Nephron (organoid): ENCODE measurements at regions not wholly inside any gene's neighbourhood (a gene's known extent, or its start where the extent isn't known, plus 50 kb on each side); places are given as distances from the start of the nearest gene placed in this dataset.

Experiments used
- H3K27ac Mint-ChIP-seq, 3 experiments: 2 replicates each; pipeline ENCODE4 v1.8.0; 2020; ENCODE audit warnings: mixed read lengths in 3 of 3, mild to moderate bottlenecking in 2 of 3, moderate library complexity in 1 of 3
- H3K27me3 Mint-ChIP-seq: 2 replicates; pipeline ENCODE4 v1.8.0; 2021; ENCODE audit warnings: low read depth, mild to moderate bottlenecking, moderate library complexity, mixed read lengths
- H3K36me3 Mint-ChIP-seq: 2 replicates; pipeline ENCODE4 v1.8.0; 2020; ENCODE audit warnings: low read depth, mixed read lengths
- H3K4me1 Mint-ChIP-seq: 2 replicates; pipeline ENCODE4 v1.8.0; 2020; ENCODE audit warnings: mixed read lengths
- H3K4me3 Mint-ChIP-seq, 3 experiments: 2 replicates each; pipeline ENCODE4 v1.8.0; 2020; ENCODE audit warnings: mild to moderate bottlenecking in 3 of 3, mixed read lengths in 3 of 3, moderate library complexity in 2 of 3
- H3K9me3 Mint-ChIP-seq: 2 replicates; pipeline ENCODE4 v1.8.0; 2020; ENCODE audit warnings: mixed read lengths
- TF ChIP-seq, protein P1 (sequence below), 3 experiments: fragments of 200-600 bp; sonication (generic); IDR thresholded peaks; one replicate each; pipeline ENCODE4 v1.5.0; 2021; ENCODE audit warnings: antibody characterized with exemption in 3 of 3; ENCODE audit not compliant: unreplicated experiment in 3 of 3

DNA sequence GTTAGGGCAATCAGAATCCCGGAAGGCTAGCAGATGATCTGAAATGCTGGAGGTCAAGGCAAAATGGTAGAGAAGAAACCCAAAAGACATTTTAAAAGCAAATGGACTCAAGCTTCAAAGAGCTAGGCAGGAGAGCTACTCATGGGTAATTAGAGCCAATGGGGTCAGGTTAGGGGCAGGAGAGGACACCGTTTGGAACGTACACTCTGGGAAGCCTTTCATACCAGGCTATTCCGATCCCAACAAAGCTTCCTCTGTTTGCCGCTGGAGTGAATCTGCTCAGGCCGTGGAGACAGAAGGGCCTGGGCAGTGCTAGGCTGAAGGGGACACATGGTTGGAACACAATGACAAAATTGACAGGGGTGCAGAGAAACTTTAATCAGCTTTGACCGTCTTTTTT lies 346.6 kb downstream of the RPS6KC1 start:
- no peak overlapping the region for H3K27ac Mint-ChIP-seq
- H3K9me3 Mint-ChIP-seq, result peaks cover 2% of the 10 kb centered on the region
- peaks cover 18% of the 10 kb centered on the region for H3K4me1 Mint-ChIP-seq
- H3K36me3 Mint-ChIP-seq, result no peaks in the 10 kb centered on the region
- no peaks in the 10 kb centered on the region for H3K27me3 Mint-ChIP-seq
- TF ChIP-seq, protein P1, sequence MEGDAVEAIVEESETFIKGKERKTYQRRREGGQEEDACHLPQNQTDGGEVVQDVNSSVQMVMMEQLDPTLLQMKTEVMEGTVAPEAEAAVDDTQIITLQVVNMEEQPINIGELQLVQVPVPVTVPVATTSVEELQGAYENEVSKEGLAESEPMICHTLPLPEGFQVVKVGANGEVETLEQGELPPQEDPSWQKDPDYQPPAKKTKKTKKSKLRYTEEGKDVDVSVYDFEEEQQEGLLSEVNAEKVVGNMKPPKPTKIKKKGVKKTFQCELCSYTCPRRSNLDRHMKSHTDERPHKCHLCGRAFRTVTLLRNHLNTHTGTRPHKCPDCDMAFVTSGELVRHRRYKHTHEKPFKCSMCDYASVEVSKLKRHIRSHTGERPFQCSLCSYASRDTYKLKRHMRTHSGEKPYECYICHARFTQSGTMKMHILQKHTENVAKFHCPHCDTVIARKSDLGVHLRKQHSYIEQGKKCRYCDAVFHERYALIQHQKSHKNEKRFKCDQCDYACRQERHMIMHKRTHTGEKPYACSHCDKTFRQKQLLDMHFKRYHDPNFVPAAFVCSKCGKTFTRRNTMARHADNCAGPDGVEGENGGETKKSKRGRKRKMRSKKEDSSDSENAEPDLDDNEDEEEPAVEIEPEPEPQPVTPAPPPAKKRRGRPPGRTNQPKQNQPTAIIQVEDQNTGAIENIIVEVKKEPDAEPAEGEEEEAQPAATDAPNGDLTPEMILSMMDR (IDR thresholded peaks at IDR 0.05; ENCODE audit: unreplicated experiment in 3 of 3), result no peak
- H3K4me3 Mint-ChIP-seq, result no peak overlapping the region

DNA sequence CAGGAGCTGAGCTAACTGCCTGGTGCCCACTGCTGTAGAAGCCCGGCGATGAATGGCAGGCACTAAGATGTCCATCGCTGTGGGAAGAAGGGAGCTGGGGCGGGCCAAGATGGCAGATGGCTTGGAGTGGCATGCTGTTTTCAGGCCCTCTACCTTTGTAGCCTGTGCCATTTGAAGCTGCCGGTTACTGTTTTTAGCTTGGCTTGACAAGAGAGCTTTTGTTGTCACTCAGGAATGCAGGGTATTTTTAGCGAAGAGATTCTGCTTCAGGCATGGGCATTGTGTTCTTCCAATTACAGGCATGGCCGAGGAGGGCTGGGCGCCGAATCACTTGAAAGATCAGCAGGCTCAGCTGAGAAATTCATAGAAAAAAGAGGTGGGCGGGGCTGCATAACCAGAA lies 348.7 kb downstream of the RPS6KC1 start:
- Mint-ChIP-seq H3K9me3 (peaks cover 2% of the 10 kb centered on the region), H3K36me3 (no peaks in the 10 kb centered on the region), H3K4me1 (peaks cover 12% of the 10 kb centered on the region), H3K4me3 (peak overlapping the region in 1 of 3 experiments; percentile 42), H3K27ac (peak overlapping the region in 1 of 3 experiments; percentile 68), H3K27me3 (no peaks in the 10 kb centered on the region)
- TF ChIP-seq, protein P1 (IDR thresholded peaks at IDR 0.05; ENCODE audit: unreplicated experiment in 3 of 3), result no peak

DNA sequence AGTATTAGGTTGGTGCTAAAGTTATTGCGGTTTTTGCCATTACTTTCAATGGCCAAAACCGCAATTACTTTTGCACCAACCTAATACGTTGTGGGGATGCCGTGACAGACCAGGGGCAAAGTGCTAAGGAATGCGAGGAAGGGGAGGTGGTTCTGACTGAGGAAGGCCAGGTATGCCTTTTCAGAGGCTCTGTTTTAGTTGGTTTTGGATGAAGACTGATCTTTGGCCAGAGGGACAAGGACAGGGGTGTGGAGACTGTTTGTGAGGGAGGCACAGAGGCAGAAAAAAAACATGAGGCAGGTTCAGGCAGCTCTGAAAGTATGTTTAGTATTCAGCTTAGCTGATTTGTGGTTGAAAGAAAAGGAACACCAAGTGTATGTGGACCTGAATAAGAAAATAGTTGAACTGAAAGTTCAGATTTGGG lies 358.2 kb downstream of the RPS6KC1 start:
- Mint-ChIP-seq H3K4me1 (no peaks in the 10 kb centered on the region), H3K36me3 (no peaks in the 10 kb centered on the region)

DNA sequence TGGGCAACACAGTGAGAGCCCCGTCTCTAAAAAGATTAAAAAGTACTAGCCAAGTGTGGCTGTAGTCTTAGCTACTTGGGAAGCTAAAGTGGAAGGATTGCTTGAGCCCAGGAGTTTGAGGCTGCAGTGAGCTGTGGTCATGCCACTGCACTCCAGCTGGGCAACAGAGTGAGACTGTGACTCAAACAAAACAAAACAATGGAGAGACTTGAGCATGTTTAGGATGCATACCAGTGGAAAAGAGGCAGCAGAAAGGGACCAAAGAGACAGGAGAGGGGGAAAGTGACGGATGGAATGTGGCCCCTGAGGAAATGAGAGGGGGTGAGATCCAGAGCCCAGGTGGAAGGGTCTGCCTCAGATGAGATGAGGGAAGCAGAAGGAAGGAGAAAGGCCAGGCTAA lies 358.9 kb downstream of the RPS6KC1 start:
- no peak overlapping the region for H3K27ac Mint-ChIP-seq
- H3K36me3 Mint-ChIP-seq, result no peaks in the 10 kb centered on the region
- no peak overlapping the region for H3K4me3 Mint-ChIP-seq
- H3K4me1 Mint-ChIP-seq, result no peaks in the 10 kb centered on the region
- H3K9me3 Mint-ChIP-seq, result peaks cover 10% of the 10 kb centered on the region
- H3K27me3 Mint-ChIP-seq, result peaks cover 9% of the 10 kb centered on the region
- TF ChIP-seq, protein P1 (IDR thresholded peaks at IDR 0.05; ENCODE audit: unreplicated experiment in 3 of 3), result no peak

More for the DNA sequence above, 358.2 kb downstream of the RPS6KC1 start:
- Mint-ChIP-seq H3K9me3 (peaks cover 9% of the 10 kb centered on the region), H3K27ac (no peak overlapping the region), H3K27me3 (peaks cover 6% of the 10 kb centered on the region), H3K4me3 (no peak overlapping the region)
- TF ChIP-seq, protein P1 (IDR thresholded peaks at IDR 0.05; ENCODE audit: unreplicated experiment in 3 of 3), result no peak

DNA sequence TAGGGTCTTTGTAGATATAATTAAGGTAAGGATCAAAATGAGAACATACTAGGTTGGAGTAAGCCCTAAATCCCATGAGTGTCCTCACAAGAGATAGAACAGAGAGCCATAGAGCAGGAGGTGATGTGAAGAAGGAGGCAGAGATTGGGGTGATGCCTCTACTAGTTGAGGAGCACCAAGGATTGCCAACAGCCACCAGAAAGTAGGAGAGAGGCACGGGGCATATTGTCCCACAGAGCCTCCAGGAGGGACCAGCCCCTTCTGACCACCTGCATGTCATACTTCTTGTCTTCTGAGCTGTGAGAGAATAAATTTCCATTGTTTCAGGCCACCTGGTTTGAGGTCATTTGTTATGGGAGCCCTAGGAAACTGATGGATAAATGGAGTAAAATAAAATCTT lies 363.3 kb downstream of the RPS6KC1 start:
- Mint-ChIP-seq H3K4me3 (no peak overlapping the region), H3K27ac (no peak overlapping the region), H3K27me3 (peaks cover 12% of the 10 kb centered on the region), H3K4me1 (no peaks in the 10 kb centered on the region), H3K36me3 (no peaks in the 10 kb centered on the region), H3K9me3 (peaks cover 10% of the 10 kb centered on the region)
- TF ChIP-seq, protein P1 (IDR thresholded peaks at IDR 0.05; ENCODE audit: unreplicated experiment in 3 of 3), result no peak

DNA sequence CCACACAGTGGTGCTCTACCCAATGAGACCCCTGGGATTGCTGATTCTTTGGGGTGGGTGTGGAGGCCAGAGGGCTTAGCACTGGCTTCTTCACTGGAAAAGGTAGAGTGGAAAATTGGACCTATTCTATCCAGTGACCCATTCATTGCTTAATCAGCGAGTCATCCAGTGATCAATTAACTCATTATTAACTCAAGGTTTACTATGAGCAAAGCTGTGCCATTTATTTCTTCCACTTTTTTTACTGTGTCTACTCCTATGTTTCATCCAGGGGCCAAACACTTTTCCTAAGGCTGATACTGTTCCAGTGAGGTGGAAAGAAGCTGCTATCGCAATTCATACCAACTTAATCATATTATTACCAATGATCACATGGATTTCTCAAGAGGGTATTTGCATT lies 363.9 kb downstream of the RPS6KC1 start:
- Mint-ChIP-seq H3K9me3 (peaks cover 10% of the 10 kb centered on the region), H3K27ac (peak overlapping the region in 1 of 3 experiments; percentile 37), H3K27me3 (peaks cover 12% of the 10 kb centered on the region), H3K4me3 (no peak overlapping the region), H3K36me3 (no peaks in the 10 kb centered on the region), H3K4me1 (no peaks in the 10 kb centered on the region)
- TF ChIP-seq, protein P1 (IDR thresholded peaks at IDR 0.05; ENCODE audit: unreplicated experiment in 3 of 3), result no peak
